B cell (primary cell): ENCODE measurements at regions not wholly inside any gene's neighbourhood (a gene's known extent, or its start where the extent isn't known, plus 50 kb on each side); places are given as distances from the start of the nearest gene placed in this dataset.

ENCODE experiments used
- ATAC-seq: fragments of 200-7000 bp; cut with Tn5 transposase; one replicate; pipeline ENCODE4 v1.10.0; 2021; ENCODE audit warnings: low read depth, mild to moderate bottlenecking, moderate number of reproducible peaks, moderate library complexity
- CTCF ChIA-PET: fragments of 350-600 bp; sonication (Branson Sonifier 250); formaldehyde crosslinking; loops from one replicate; lab custom pipeline; 2021; ENCODE audit warnings: antibody characterized with exemption, inconsistent platforms; lab: Charles Lee
- POLR2A ChIA-PET: fragments of 350-600 bp; sonication (Branson Sonifier 250); formaldehyde crosslinking; loops from one replicate; lab custom pipeline; 2021; ENCODE audit warnings: antibody characterized with exemption; lab: Charles Lee
- DNase-seq: peaks from one replicate; pipeline ENCODE4 v3.0.0; 2013
- H2AFZ ChIP-seq: 2 replicates; pipeline ENCODE4 v1.6.1; 2012; ENCODE audit warnings: mild to moderate bottlenecking, low read depth, low read length; ENCODE audit not compliant: insufficient read depth, poor library complexity, severe bottlenecking
- H3K27ac ChIP-seq, 2 donors: 1 replicate in 1 of 2; 2 replicates in 1 of 2; pipeline ENCODE4 v1.5.1; 2012 to 2013; ENCODE audit warnings: low read length in 2 of 2, mild to moderate bottlenecking in 2 of 2, moderate library complexity in 1 of 2
- H3K27me3 ChIP-seq, 4 experiments: fragments of 200-600 bp in 1 of 4; sonication (generic) in 1 of 4; replicated peaks in 1 of 4; 1 replicate in 2 of 4; 2 replicates in 2 of 4; pipeline versions ENCODE4 v1.6.1 to v1.7.0; 2013 to 2016; ENCODE audit warnings: low read length in 3 of 4, mild to moderate bottlenecking in 2 of 4, mixed read lengths in 1 of 4, moderate library complexity in 1 of 4; ENCODE audit not compliant: insufficient read depth in 4 of 4, control insufficient read depth in 3 of 4; ENCODE audit errors: control extremely low read depth in 1 of 4
- H3K36me3 ChIP-seq, 2 experiments: replicated peaks in 1 of 2; 1 replicate in 1 of 2; 2 replicates in 1 of 2; pipeline versions ENCODE4 v1.6.1 to v1.7.1; 2013; ENCODE audit warnings: low read length in 1 of 2; ENCODE audit not compliant: insufficient read depth in 2 of 2, control insufficient read depth in 1 of 2; ENCODE audit errors: control extremely low read depth in 1 of 2, extremely low read depth in 1 of 2
- H3K4me1 ChIP-seq, 2 donors: fragments of 200-600 bp in 1 of 2; sonication (generic) in 1 of 2; 1 replicate in 1 of 2; 2 replicates in 1 of 2; pipeline versions ENCODE4 v1.5.1 to v1.6.1; 2013 to 2017; ENCODE audit warnings: low read length in 2 of 2; ENCODE audit not compliant: control insufficient read depth in 2 of 2, insufficient read depth in 2 of 2
- H3K4me2 ChIP-seq: replicated peaks from 2 replicates; pipeline ENCODE3; 2012; ENCODE audit warnings: mild to moderate bottlenecking, low read depth, low read length; ENCODE audit not compliant: poor library complexity, severe bottlenecking
- H3K4me3 ChIP-seq, 5 experiments: fragments of 200-600 bp in 1 of 5; sonication (generic) in 1 of 5; 1 replicate in 3 of 5; 2 replicates in 2 of 5; pipeline versions ENCODE4 v1.5.1 to v1.7.0; 2011 to 2016; ENCODE audit warnings: low read length in 4 of 5, mild to moderate bottlenecking in 4 of 5, low read depth in 2 of 5, control low read depth in 1 of 5, moderate library complexity in 1 of 5; ENCODE audit not compliant: insufficient read depth in 1 of 5; ENCODE audit errors: control extremely low read depth in 1 of 5, extremely low read depth in 1 of 5
- H3K79me2 ChIP-seq: fragments of 200-600 bp; sonication (generic); one replicate; pipeline ENCODE4 v1.6.0; 2016; ENCODE audit warnings: low read length; ENCODE audit not compliant: control insufficient read depth, insufficient read depth
- H3K9ac ChIP-seq: fragments of 200-600 bp; sonication (generic); 2 replicates; pipeline ENCODE4 v1.6.1; 2017; ENCODE audit warnings: mild to moderate bottlenecking, low read length, moderate library complexity
- H3K9me3 ChIP-seq, 3 donors: one replicate each; pipeline versions ENCODE4 v1.6.1 to v1.7.1; 2013; ENCODE audit warnings: low read length in 2 of 3; ENCODE audit not compliant: control insufficient read depth in 2 of 3, insufficient read depth in 1 of 3; ENCODE audit errors: control extremely low read depth in 1 of 3
- H4K20me1 ChIP-seq: 2 replicates; pipeline ENCODE4 v1.6.0; 2012; ENCODE audit warnings: mild to moderate bottlenecking, low read length; ENCODE audit not compliant: insufficient read depth, control insufficient read depth, poor library complexity, severe bottlenecking
- H3K27ac Mint-ChIP-seq: one replicate; pipeline ENCODE4 v1.8.0; 2021; ENCODE audit warnings: mixed read lengths
- H3K27me3 Mint-ChIP-seq: one replicate; pipeline ENCODE4 v1.8.0; 2021; ENCODE audit warnings: mixed read lengths
- H3K4me1 Mint-ChIP-seq: one replicate; pipeline ENCODE4 v1.8.0; 2021; ENCODE audit warnings: mixed read lengths
- H3K4me3 Mint-ChIP-seq: one replicate; pipeline ENCODE4 v1.8.0; 2021; ENCODE audit warnings: mixed read lengths
- H3K9me3 Mint-ChIP-seq: one replicate; pipeline ENCODE4 v1.8.0; 2022; ENCODE audit warnings: mixed read lengths; ENCODE audit not compliant: insufficient read depth
- CTCF ChIP-seq: fragments of 200-600 bp; IDR thresholded peaks from one replicate; pipeline ENCODE4 v1.8.0; 2022; ENCODE audit warnings: antibody characterized with exemption, mild to moderate bottlenecking
- EZH2 ChIP-seq: IDR thresholded peaks from 2 replicates; pipeline ENCODE4 v1.6.1; 2012; ENCODE audit warnings: borderline replicate concordance, low read depth, mild to moderate bottlenecking, moderate library complexity, low read length; ENCODE audit not compliant: insufficient read depth, poor library complexity, severe bottlenecking
- WGBS: methylation state at CpG from one replicate; pipeline ENCODE4 v1.1.5; 2013; ENCODE audit warnings: missing lambda C conversion rate; ENCODE audit not compliant: insufficient coverage; 5-methylcytosine and 5-hydroxymethylcytosine counted together
- intact Hi-C: fragments of 100-400 bp; cut with micrococcal nuclease; formaldehyde crosslinking; loops from one replicate; pipeline ENCODE4 v1.10.0; 2022

- Mint-ChIP-seq H3K27me3 (no peaks in the 10 kb centered on the region), H3K9me3 (no peaks in the 10 kb centered on the region), H3K4me3 (no peak overlapping the region), H3K4me1 (no peaks in the 10 kb centered on the region), H3K27ac (no peak overlapping the region)
- Histone ChIP-seq H3K79me2 (no peaks in the 10 kb centered on the region), H3K4me2 (no peak overlapping the region), H3K4me3 (no peak overlapping the region), H3K27me3 (no peaks in the 10 kb centered on the region), H3K27ac (no peak overlapping the region), H2AFZ (no peak overlapping the region), H4K20me1 (no peaks in the 10 kb centered on the region), H3K36me3 (no peaks in the 10 kb centered on the region), H3K9ac (no peak overlapping the region), H3K9me3 (no peaks in the 10 kb centered on the region), H3K4me1 (no peaks in the 10 kb centered on the region)
- no peak for ATAC-seq
- 92% methylated on average over 1 of the region's 2 CpGs for WGBS
- CTCF ChIA-PET = no interaction called here
- TF ChIP-seq CTCF (no peak), EZH2 (no peak)
- intact Hi-C loops = no loop called here
- no peak for DNase-seq
- POLR2A ChIA-PET = no interaction called here
Observed at GRCh38 chr1:239647964-239648632, 261.7 kb downstream of the CHRM3 start.

- Histone ChIP-seq H3K36me3 (no peaks in the 10 kb centered on the region), H3K27me3 (no peaks in the 10 kb centered on the region), H3K4me3 (no peak overlapping the region), H3K27ac (no peak overlapping the region), H3K9me3 (peaks cover 0 to 4% (median 0%) of the 10 kb centered on the region in 3 donors), H3K79me2 (no peaks in the 10 kb centered on the region), H3K9ac (no peak overlapping the region), H3K4me1 (no peaks in the 10 kb centered on the region), H2AFZ (no peak overlapping the region), H3K4me2 (no peak overlapping the region), H4K20me1 (no peaks in the 10 kb centered on the region)
- no peak for TF ChIP-seq CTCF
- TF ChIP-seq EZH2 = no peak
- no CpG with 5 or more reads among the region's 2 CpGs for WGBS
- DNase-seq = no peak
- Mint-ChIP-seq H3K9me3 (peaks cover 2% of the 10 kb centered on the region), H3K4me1 (no peaks in the 10 kb centered on the region), H3K27ac (no peak overlapping the region), H3K4me3 (no peak overlapping the region), H3K27me3 (no peaks in the 10 kb centered on the region)
- ChIA-PET POLR2A (no interaction called here), CTCF (no interaction called here)
- intact Hi-C loops = no loop called here
- no peak for ATAC-seq
Observed at GRCh38 chr1:239655023-239655422, 268.7 kb downstream of the CHRM3 start.
